Nephron progenitor cell (in vitro differentiated cells): ENCODE measurements at regions not wholly inside any gene's neighbourhood (a gene's known extent, or its start where the extent isn't known, plus 50 kb on each side); places are given as distances from the start of the nearest gene placed in this dataset.

Experiments
- DNase-seq: peaks from one replicate; pipeline ENCODE4 v3.0.0; 2021
- H3K27ac Mint-ChIP-seq: 2 replicates; pipeline ENCODE4 v1.8.0; 2021; ENCODE audit warnings: mild to moderate bottlenecking, moderate library complexity, mixed read lengths
- H3K27me3 Mint-ChIP-seq: 2 replicates; pipeline ENCODE4 v1.8.0; 2021; ENCODE audit warnings: mild to moderate bottlenecking, low read depth, mixed read lengths; ENCODE audit not compliant: poor library complexity
- H3K36me3 Mint-ChIP-seq: 2 replicates; pipeline ENCODE4 v1.8.0; 2021; ENCODE audit warnings: low read depth, mixed read lengths
- H3K4me1 Mint-ChIP-seq: 2 replicates; pipeline ENCODE4 v1.8.0; 2021; ENCODE audit warnings: mixed read lengths
- H3K4me3 Mint-ChIP-seq: 2 replicates; pipeline ENCODE4 v1.8.0; 2021; ENCODE audit warnings: mild to moderate bottlenecking, moderate library complexity, mixed read lengths
- H3K9me3 Mint-ChIP-seq: 2 replicates; pipeline ENCODE4 v1.8.0; 2021; ENCODE audit warnings: mild to moderate bottlenecking, moderate library complexity, mixed read lengths
- CTCF ChIP-seq: fragments of 200-600 bp; sonication (generic); IDR thresholded peaks from 2 replicates; pipeline ENCODE4 v1.5.0; 2021; ENCODE audit warnings: antibody characterized with exemption

- H3K27ac Mint-ChIP-seq: no peak overlapping the region
- no peak for TF ChIP-seq CTCF
- DNase-seq: no peak
- no peak overlapping the region for H3K4me3 Mint-ChIP-seq
- peaks cover 26% of the 10 kb centered on the region for H3K4me1 Mint-ChIP-seq
- H3K27me3 Mint-ChIP-seq: peaks cover 9% of the 10 kb centered on the region
- peaks cover 50% of the 10 kb centered on the region for H3K9me3 Mint-ChIP-seq
- peaks cover 10% of the 10 kb centered on the region for H3K36me3 Mint-ChIP-seq
These were observed 253.5 kb downstream of the BAMBI start for GRCh38 chr10:28930514-28931495.

DNA sequence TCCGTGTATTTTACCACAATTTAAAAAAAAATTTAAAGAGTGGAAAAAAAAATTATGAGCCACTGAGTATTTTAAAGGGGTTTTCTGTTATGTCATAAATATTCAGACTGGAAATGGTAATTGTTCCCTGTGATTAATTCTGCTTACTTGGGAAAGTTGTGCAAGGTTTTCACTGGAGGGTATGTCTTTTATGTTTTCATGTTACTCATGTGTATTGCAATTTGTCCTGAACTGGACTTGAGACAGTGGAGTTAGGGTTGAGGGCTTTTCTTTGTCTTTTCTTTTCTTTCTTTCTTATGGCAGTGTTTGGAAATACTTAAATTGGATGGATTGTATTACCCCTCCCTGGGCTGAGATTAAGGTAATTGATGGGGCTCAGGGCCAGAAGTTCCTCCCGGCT, 257.7 kb downstream of the BAMBI start:
- peak overlapping the region; percentile 38 for H3K27ac Mint-ChIP-seq
- peaks cover 12% of the 10 kb centered on the region for H3K27me3 Mint-ChIP-seq

GRCh38 chr10:28937959-28938358, 260.6 kb downstream of the BAMBI start:
- Mint-ChIP-seq H3K9me3 (peaks cover 26% of the 10 kb centered on the region), H3K4me3 (no peak overlapping the region), H3K27me3 (peaks cover 8% of the 10 kb centered on the region), H3K36me3 (peaks cover 4% of the 10 kb centered on the region), H3K27ac (no peak overlapping the region), H3K4me1 (peaks cover 39% of the 10 kb centered on the region)
- no peak for TF ChIP-seq CTCF
- no peak for DNase-seq

More for the DNA sequence above, 257.7 kb downstream of the BAMBI start:
- TF ChIP-seq CTCF: no peak
- Mint-ChIP-seq H3K9me3 (peaks cover 47% of the 10 kb centered on the region), H3K36me3 (peaks cover 9% of the 10 kb centered on the region), H3K4me3 (no peak overlapping the region), H3K4me1 (peaks cover 24% of the 10 kb centered on the region)
- no peak for DNase-seq

GRCh38 chr10:28938745-28939144, 261.4 kb downstream of the BAMBI start:
- peaks cover 6% of the 10 kb centered on the region for H3K27me3 Mint-ChIP-seq

GRCh38 chr10:28939281-28940157, 262.2 kb downstream of the BAMBI start:
- peak overlapping the region; percentile 70 for H3K27ac Mint-ChIP-seq

More at GRCh38 chr10:28938745-28939144, 261.4 kb downstream of the BAMBI start:
- H3K36me3 Mint-ChIP-seq: peaks cover under 1% of the 10 kb centered on the region
- H3K4me1 Mint-ChIP-seq: peaks cover 39% of the 10 kb centered on the region
- no peak overlapping the region for H3K4me3 Mint-ChIP-seq
- no peak for TF ChIP-seq CTCF
- no peak overlapping the region for H3K27ac Mint-ChIP-seq
- peaks cover 18% of the 10 kb centered on the region for H3K9me3 Mint-ChIP-seq
- DNase-seq: no peak

More at GRCh38 chr10:28939281-28940157, 262.2 kb downstream of the BAMBI start:
- Mint-ChIP-seq H3K36me3 (peaks cover 2% of the 10 kb centered on the region), H3K4me1 (peaks cover 39% of the 10 kb centered on the region), H3K27me3 (peaks cover 6% of the 10 kb centered on the region), H3K9me3 (peaks cover 20% of the 10 kb centered on the region), H3K4me3 (peak overlapping the region; percentile 76)
- peak; percentile 50 for TF ChIP-seq CTCF
- DNase-seq: peak; percentile 72
